Eye (tissue), 1 donor: ENCODE measurements at regions not wholly inside any gene's neighbourhood (a gene's known extent, or its start where the extent isn't known, plus 50 kb on each side); places are given as distances from the start of the nearest gene placed in this dataset.

Experiments
- DNase-seq: peaks from one replicate; pipeline ENCODE4 v3.0.0-alpha.2; 2015

DNA sequence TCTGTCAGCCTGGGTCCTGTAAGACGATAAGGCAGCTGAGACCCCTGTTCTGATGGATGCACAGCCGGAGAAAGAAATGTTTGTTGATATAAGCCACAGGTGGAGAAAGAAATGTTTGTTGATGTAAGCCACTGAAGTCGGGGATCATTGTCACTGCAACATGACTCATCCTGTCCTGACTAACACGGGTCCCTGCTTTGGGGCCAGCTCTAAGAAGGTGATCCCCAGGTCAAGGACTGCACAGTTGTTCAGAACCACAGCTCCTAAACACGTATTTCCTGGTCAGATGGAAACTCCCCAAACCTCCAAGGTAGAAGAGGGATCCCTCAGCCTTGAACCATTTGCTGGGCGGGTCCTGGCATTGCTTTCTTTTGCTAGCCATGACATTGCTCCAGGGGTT lies 86.4 kb upstream of the IGSF21 start:
- no peak for DNase-seq

DNA sequence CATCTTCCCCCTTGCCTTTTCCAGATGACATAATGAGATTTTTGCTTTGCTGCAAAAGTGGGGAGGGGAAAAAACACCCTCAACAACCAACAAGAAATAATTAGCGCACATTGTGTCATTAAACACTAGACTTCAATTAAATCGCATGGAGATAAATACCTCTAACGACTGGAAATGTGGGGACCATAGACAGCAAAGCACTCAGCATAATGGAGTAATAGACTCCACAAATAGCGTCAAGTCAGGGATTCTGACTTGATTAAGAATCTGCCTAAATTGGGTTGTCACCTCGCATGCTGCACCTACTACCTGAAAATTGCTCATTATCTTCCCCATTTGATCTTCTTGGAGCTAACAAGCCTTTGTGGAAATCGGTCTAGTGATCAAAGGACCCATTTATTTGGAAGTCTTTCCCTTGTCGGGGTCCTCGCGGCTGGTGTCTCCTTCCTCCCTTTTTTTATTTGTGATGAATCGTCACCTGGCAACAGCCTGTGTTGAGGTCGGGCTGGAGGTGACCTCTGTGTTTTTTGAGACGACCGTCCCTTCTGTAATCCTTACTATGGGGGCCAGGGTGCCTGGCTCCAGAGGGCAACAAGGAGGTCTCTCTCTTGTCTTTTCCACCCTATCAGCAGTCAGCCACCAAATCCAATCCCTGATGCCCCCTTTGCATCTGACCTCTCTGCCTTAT lies 75.3 kb upstream of the IGSF21 start:
- DNase-seq: peak; percentile 14

DNA sequence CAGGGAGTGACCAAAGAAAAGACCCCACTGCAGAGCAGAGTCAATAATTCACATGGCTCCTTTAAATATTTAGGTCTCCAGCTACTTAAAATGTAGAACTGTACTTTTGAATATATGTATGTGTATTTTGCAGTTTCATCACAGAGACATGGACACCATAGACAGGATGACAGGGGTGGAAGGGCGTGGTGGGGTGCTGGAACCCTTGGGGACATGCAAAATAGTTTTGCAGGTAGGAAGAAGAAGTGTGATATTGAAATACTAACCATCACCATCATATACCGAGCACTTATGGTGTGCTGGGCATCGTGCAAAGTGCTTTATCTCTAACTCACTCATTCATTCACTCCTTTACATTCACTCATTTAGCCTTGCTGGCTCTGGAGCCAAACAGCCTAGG lies 72.5 kb upstream of the IGSF21 start:
- DNase-seq: no peak

DNA sequence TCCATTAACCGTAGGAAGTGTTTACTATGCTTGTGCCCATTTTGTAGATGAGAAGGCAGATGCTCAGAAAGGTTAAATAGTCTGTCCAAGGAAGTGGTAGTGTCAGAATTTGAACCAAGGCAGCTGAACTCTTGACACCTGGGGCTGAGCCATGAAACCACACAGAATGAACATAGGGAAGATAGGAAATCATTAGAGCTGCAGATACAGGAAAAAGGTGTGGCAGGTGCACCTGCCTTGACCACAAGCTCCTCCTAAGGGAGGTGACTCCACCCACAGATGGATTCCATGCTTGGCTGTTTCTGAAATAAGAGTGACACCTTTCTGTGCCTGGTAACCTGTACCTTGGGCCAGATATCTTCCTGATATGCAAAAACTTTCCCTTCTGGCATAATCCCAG lies 69.9 kb upstream of the IGSF21 start:
- no peak for DNase-seq

DNA sequence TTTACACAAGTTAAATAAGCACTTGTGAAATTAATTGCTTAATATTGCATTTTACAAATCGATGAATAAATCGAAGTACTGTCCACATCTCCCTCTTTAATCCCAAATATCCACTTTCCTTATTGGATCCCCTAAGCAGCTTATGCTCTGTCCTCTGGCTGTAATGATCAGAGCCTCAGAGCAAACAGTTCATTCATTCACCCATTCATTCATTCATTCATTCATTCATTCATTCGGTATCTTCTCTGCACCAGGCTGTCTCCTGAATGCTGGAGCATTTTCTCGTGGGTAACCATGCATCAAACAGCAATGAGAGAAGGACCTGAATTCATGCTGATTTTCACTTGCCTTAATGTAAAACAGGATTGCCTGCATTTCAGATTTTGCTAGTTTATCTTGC lies 69.5 kb upstream of the IGSF21 start:
- no peak for DNase-seq

DNA sequence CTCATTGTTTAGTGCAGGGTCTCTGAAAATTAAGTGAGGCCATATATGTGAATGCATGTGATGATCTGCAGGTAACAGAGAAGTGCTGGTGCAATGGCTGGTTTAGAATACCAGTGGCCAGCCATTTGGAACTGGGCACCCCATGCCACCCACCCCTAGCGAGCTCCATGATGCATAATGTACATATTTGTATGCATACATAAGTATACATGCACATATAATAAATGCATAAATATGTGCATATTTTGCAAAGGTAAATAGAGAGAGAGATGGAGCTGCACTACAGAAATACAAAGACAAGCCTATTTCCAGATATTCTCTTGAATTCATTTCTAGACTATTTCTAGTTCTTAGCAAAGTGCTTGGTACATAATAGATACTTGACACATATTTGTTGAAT lies 68.5 kb upstream of the IGSF21 start:
- no peak for DNase-seq

DNA sequence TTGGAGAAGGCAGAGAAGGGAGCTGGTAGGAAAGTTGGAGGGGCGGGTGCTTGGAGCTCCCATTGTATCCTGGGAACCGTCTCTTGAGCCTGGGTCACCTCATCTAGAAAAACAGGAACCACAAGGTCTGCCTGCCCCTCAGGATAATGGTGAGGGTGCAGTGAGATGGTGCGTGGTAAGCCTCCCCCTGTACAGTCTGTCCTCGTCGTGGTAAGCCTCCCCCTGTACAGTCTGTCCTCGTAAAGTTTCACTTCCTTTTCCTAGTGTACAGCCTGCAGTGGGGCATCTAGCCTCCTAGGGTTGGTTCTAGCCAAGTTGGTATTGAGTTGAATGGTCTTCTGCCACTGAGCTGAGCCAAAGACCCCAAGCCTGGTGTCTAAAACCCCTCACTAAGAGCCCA lies 66.5 kb upstream of the IGSF21 start:
- DNase-seq: no peak

GRCh38 chr1:18041685-18042355 lies 65.8 kb upstream of the IGSF21 start:
- DNase-seq: no peak

GRCh38 chr1:18043871-18044270 lies 63.7 kb upstream of the IGSF21 start:
- DNase-seq: no peak

DNA sequence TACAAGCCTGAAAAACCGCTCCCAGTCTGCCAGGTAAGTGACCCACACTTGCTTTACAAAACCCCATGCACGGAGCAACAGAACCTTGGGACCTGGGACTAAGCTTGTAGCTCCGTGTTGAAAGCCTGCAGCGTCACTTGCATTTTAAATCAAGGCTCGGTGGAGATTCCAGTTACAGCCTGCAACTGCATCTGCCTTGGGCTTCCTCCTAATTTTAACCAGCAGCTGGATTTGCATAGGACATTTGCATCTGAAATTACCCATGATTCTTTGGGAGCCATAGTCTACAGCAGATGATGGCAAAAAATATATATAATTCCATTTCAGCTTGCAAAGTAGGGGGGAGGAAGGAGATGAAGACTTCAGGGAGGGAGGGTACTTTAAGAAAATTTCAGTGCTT lies 62.4 kb upstream of the IGSF21 start:
- no peak for DNase-seq

DNA sequence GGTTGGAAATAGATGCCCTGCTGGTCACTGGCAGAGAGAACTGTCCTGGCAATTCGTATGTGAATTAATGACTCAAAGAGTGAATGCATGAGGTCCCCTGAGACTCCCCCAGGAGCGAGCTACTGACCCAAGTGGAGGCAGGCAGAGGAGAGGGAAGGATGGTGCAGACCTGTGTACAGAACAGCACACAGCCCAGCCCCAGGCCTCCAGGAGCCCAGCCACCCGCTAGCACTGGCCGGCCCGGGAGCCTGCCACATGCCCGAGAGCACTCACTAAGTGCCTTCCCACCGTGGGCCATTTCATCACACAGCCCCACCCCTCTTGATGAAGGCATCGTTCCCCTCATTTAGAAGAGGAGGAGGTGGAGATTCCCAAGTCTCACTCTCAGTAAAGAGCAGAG lies 62.0 kb upstream of the IGSF21 start:
- DNase-seq: no peak

DNA sequence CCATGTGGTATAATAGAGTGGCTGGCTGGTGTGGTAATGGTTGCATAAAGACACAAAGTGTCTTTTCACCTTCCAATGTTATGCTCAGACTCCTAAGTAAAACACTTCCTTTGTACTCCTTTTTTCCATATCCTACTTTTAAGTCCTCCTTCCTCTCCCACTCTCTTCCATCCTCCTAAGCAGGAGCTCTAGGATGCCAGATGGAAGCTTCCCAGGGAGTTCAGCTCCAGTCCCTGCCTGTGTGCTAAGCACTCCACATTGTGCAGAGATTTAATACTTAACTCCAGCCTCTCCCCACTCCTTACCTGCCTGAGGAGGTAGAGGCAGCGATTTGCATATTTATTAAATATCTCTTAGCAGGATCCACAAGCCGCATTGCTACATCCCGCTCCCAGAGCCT lies 60.5 kb upstream of the IGSF21 start:
- DNase-seq: no peak

GRCh38 chr1:18049228-18049627 lies 58.4 kb upstream of the IGSF21 start:
- DNase-seq: no peak

DNA sequence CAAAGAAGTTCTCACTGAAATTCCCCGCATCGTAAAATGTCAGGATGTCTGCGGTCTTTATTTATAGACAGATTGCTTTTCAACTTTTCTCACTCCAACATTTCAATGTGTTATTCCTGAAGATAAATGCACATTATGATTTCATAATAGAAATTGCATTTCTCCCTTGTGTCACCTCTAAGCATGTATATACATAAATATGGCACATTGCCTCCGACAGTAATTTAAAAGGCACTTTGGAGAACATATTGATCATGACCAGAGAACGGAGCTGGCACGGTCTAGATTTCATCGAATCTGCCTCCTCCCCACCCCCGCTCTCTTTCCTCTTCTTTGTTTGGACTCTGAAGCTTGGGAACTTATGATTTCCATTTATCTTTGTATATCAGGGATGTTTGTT lies 54.9 kb upstream of the IGSF21 start:
- DNase-seq: peak; percentile 31

DNA sequence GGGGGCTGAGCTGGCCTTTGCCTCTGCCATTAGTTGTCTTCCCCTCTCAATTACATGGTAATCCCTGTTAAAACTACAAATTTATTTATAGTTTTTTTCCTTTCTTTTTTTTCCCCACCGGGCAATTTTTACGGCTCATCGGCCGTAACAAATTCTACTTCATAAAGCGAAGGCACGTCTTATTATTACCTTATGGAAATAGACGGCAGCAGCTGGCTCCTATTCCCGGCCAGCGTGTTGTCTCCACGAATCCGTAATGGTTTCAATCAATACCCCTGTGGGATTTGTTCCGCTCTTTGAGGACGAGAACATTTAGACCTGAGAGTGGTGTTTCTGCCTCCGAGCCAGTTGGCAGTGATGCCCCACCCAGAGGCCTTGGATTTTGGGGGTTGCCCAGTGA lies 52.4 kb upstream of the IGSF21 start:
- DNase-seq: peak; percentile 76

GRCh38 chr1:18056545-18056944 lies 51.1 kb upstream of the IGSF21 start:
- DNase-seq: no peak

DNA sequence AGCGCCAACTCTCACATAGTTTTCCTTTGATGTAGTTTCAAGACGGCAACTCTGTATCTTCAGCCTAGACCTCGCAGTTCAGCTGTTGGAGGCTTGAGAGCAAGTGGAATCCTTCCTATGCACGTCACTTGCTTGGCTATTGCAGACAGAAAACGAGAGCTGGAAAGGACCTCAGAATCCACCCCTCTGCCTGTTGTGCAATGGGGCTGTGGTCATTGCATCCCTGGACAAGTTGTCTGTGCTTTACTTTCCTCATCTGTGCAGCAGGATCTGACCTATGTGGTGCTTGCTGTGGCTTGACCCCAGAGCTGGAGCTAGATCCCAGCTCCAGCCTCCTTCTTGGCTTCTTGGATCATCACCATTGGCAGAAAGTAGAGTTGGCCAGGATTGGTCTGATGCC lies 50.0 kb upstream of the IGSF21 start:
- DNase-seq: no peak
